Stimulated activated CD8-positive, alpha-beta memory T cell treated with anti-CD3 and anti-CD28 coated beads, Interleukin-2, amount 100 ng/mL, for 1 hour (primary cell): ENCODE measurements at regions not wholly inside any gene's neighbourhood (a gene's known extent, or its start where the extent isn't known, plus 50 kb on each side); places are given as distances from the start of the nearest gene placed in this dataset.

ENCODE experiments used
- DNase-seq, 2 donors: peaks; one replicate each; pipeline ENCODE4 v3.0.0-alpha.2; 2020; ENCODE audit warnings: low read depth in 2 of 2

GRCh38 chr22:27122574-27122973 is 465.2 kb downstream of the MIAT start:
- DNase-seq: no peak

DNA sequence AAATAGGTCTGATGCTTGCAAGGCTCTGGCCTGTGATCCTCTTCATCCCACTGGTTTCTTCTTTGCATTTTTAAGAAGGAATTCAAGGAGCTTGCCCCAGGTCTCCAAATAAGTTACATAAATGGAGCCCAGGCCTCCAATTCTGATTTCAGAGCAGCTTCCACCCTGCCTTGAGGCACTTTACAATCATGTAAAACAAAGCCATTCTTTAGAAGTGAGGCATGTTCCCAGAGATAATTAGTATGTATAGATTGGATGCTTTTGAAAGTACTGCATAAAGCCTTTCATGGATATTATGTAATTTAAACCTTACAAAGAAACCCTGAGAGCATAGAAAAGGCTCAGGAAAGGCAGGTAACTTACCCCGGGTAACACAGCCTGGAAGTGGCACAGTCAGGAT is 466.5 kb downstream of the MIAT start:
- DNase-seq: no peak

DNA sequence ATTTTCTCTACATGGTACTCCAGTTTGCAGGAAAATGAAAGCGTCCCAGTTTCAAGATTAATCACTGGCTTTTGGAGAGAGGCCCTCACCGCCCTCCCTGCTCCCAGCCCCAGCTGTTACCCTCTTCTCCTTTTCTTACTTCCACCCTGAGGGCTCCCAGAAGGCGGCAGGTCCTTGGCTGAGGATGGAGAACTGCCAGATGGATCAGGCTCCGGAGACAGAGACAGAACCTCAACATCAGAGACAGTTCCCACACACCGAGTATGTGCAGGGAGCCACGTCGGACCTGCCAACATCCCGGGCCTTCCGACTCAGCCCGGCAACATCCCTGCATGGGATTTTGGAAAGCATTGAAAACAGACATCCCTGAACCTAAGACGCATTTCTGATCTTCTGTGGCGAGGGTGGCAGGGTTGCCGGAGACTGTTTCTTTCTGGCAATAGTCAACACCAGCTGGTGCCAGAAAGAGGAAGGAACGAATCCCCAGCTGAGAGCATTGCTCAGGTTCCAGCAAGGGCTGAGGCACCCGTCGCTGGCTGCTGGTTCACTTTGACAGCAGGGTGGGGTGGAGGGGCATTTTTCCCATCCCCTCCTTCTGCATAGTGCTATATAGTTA is 467.1 kb downstream of the MIAT start:
- no peak for DNase-seq

GRCh38 chr22:27125539-27125938 is 468.2 kb downstream of the MIAT start:
- DNase-seq: no peak

- DNase-seq: no peak
These were observed 470.5 kb downstream of the MIAT start for GRCh38 chr22:27127911-27128310.

DNA sequence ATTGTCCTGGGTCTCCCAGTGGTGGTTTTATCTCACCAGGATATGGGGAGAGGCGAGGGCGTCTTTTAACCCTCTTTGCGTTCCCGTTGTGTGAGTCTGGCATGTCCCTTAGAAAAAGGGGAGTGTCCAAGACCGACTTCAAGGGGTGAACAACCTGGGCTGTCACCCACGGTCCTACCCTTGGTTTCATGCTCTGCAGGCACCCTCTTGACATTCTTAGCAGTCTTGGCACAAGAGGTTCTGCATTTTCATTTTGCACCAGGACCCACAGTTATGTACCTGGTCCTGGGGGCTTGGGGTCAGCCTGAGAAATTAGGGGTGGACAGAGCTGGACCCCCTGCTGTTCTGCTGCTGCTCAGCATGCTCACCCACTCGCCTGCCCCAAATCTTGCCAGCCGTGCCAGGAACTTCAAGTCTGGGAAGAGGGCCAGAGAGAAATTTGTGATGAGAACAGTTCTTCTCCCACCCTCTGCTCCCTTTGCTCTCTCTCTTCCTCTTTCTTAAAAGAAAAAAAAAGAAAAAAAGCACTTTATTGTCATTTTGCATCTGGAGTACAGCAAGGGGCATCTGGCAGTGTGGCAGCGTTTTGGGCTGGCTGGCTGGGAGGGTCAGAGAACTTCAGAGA is 471.2 kb downstream of the MIAT start:
- DNase-seq: no peak

- no peak for DNase-seq
These were observed 471.9 kb downstream of the MIAT start for GRCh38 chr22:27129266-27129665.

GRCh38 chr22:27130906-27131305 is 473.5 kb downstream of the MIAT start:
- DNase-seq: no peak

- no peak for DNase-seq
These were observed 474.0 kb downstream of the MIAT start for GRCh38 chr22:27131346-27131745.

DNA sequence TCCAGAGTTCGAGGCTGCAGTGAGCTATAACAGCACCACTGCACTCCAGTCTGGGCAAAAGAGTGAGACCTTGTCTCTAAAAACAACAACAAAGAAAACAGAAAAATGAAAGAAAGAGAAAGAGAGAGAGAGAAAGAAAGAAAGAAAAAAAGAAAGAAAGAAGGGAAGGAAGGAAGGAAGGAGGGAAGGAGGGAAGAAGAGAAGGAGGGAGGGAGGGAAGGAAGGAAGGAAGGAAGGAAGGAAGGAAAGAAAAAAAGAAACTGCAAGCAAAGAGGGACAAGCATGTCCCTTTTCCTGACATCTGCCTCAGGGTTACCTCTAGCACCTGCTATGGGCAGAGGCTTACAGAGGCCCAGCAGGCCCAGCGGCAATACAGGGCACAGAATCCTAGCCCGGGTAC is 475.0 kb downstream of the MIAT start:
- no peak for DNase-seq

DNA sequence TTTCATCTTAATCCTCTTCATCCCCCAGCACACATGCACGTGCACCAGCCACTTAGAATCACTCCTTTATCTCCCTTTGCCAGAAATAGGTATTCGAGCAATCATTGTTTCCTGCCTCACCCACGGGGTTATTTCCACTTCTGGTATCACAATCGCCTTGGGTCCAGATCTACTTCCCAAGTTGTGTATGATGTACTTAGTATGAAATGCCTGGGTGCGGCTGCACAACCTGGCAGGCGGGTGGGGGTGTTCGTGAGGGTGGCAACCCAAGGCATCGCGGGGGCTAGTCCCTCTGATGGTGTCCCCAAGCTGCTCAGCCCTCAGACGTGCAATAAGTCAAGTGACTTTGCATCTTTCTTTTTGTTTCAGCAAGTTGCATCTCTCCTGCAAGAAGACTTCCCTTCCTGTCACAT is 475.6 kb downstream of the MIAT start:
- DNase-seq: no peak

- DNase-seq: no peak
These were observed 476.4 kb downstream of the MIAT start for GRCh38 chr22:27133681-27134314.

GRCh38 chr22:27134315-27134701 is 476.9 kb downstream of the MIAT start:
- no peak for DNase-seq

DNA sequence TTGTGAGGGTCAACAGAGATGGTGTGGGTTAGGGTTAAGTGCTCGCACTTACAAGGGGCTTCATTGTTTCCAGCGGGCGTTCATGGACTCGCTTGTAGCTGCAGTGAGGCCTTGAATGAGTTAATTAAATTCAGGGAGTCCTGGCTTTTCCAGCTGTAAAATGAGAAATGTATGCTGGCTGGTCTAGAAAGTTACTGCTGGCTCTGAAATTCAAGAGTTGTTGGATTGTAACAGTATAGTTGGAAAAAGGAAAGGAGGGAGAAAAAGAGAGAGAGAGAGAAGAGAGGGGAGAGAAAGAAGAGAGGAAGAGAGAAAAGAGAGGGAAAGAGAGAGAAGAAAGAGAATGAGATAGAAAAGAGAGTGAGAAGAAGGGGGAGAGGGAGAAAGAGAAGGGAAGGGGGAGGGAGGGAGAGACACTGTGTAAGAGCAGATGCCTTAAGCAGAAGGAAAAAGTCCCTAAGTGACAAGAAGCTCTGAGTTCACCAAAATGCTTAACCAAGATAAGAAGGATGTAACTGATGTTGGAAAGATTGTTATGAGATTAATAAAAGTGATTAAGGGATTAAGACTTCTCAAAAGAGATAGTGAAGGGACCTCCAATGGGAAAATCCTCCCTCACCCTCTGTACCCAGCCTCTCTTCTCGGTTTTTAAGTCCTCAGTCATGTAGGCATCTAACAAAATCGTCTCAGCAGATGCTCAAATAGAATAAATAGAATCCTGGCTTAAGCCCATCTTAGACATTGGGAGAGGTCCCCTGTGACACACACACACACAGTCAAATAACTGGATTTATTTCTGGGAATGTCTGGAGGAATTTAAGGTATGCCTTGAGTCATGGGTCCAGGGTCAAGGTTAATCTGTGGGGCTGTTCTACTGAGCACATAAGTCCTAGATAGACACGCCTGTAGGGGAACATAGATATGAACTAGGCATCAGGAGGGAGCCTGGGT is 477.9 kb downstream of the MIAT start:
- DNase-seq: no peak

DNA sequence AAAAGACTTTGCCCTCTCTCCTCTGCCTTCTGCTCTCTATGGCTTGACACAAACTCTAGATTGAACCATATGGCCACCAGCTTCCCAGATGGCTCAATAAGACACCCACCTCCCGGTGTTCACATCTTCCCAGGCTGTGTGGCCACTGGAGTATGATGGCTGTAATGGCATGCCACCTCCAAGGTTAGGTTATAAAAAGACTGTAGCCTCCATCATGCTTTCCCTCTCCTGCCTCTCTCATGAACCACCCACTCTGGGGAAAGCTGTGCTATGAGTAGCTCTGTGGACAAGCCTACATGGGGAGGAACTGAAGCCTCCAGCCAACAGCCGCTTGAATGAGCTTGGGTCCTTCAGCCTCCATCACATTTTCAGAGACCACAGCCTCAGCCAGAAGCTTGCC is 479.2 kb downstream of the MIAT start:
- no peak for DNase-seq

DNA sequence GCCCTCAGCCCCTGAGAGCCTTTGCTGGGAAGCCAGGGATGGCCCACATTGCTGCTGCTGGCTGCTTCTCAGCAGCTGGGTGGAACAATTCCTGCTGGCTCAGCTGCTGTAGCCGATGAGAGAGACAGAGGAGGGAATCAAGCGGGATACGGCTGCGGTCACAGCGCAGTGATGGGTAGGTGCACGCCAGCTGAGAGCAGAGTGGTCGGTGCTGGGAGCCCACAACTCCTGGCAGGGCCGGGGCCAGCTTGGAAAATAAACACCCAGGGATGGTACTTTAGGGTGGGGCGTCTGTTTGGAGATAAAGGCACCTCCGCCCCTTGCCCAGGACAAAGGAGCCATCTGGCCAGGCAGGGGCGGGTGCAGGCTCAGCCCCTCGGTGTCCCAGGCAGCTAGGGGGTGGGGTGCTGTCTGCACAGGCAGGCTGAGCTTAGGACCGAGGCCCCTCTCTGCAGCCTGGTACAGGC is 480.5 kb downstream of the MIAT start:
- no peak for DNase-seq

- no peak for DNase-seq
These were observed 481.1 kb downstream of the MIAT start for GRCh38 chr22:27138471-27138870.

GRCh38 chr22:27139935-27140511 is 482.6 kb downstream of the MIAT start:
- no peak for DNase-seq

GRCh38 chr22:27142286-27142685 is 484.9 kb downstream of the MIAT start:
- DNase-seq: no peak

DNA sequence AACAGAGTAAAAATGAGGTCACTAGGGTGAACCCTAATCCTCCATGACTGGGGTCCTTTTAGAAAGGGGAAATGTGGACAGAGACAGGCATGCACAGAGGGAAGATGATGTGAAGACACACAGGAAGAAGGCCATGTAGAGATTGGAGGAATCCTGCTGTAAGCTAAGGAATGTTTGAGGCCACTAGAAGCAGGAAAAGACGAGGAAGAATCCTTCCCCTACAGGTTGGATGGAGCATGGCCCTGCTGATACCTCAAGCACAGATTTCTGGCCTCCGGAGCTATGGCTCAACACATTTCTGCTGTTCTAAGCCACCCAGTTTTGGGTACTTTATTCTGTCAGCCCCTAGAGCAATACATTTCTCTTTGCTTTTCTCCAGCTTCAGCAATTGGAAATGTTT is 486.9 kb downstream of the MIAT start:
- no peak for DNase-seq

GRCh38 chr22:27146866-27147633 is 489.7 kb downstream of the MIAT start:
- no peak for DNase-seq
